COR-L47 (cell line): ENCODE measurements at regions not wholly inside any gene's neighbourhood (a gene's known extent, or its start where the extent isn't known, plus 50 kb on each side); places are given as distances from the start of the nearest gene placed in this dataset.

Experiments used
- DNase-seq: peaks from one replicate; lab custom pipeline; 2025; lab: John Stamatoyannopoulos, UW

DNA sequence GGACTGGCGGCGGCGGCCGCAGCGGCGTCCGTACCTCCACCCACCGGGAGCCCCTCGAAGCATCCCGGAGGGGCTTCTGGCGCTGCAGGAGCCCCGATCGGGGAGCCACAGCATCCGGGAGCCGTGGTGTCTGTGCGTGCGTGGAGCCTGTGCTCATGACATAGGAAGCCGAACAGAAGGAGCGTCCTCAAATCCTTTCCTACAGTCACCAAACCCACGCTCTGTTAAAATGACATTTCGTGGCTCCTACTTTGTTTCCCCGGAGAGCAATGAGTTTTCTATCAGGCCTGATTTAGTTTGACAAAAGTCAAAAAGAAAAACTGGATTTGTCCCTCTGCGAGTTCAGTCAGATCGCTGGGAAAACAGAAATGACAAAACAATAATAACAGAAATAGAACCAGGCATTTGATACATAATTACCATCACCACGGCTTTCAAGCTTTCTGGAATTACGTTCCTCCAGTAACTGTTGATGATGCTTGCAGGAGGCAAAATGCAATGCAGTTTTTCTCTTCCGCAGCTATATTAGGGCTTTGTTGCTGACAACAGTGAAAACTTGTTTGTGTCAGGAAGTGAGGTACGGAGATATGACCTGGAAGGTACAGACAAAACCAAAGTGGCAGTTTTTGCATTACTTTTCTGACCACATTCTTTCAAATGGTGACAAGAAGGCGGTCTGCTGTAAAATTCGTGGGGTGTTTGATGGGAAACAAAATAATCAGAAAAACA lies 219.3 kb upstream of the MKLN1 start:
- DNase-seq: no peak

GRCh38 chr7:131109011-131109758 lies 218.5 kb upstream of the MKLN1 start:
- no peak for DNase-seq

GRCh38 chr7:131109759-131110296 lies 217.8 kb upstream of the MKLN1 start:
- peak; percentile 56 for DNase-seq

GRCh38 chr7:131110297-131111080 lies 217.2 kb upstream of the MKLN1 start:
- DNase-seq: no peak

GRCh38 chr7:131111081-131111576 lies 216.5 kb upstream of the MKLN1 start:
- DNase-seq: peak; percentile 15

DNA sequence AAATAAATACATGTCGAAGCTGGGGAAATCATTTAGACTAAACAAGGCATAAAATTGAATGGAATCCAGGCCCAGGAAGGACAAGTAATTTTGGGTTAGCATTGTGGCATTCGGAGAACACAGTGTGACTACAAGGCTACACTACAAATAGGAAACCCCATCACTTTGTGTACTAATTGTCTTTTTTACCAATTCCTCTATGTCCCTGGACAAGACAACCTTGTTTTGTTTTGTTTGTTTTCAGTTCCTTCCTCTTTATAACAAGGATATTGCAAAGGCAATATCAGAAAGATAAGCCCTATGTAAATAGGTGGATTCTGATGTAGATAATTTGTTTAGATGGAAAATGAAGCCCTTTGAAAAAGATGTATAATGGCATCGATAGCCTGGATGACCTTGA lies 215.9 kb upstream of the MKLN1 start:
- DNase-seq: no peak

GRCh38 chr7:131112431-131112830 lies 215.2 kb upstream of the MKLN1 start:
- DNase-seq: no peak

DNA sequence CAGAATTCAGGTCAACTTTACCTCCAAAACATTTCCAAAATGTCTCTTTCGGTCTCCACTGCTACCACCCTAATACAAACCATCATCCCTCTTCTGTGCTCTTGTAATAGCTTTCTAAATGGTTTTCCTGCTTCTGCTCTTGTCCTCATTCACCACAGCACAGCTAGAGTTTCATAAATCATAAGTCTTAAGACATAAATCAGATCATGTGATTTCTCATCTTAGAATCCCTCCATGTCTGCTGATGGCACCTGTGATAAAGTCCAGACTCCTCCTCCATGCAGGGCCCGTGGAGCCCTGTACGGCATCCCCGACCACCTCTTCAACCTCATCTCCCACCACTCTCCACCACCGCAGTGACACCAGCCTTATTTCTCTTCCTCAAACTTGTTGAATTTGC lies 212.3 kb upstream of the MKLN1 start:
- DNase-seq: no peak

GRCh38 chr7:131117439-131117838 lies 210.2 kb upstream of the MKLN1 start:
- DNase-seq: no peak

GRCh38 chr7:131119381-131119780 lies 208.3 kb upstream of the MKLN1 start:
- no peak for DNase-seq

- no peak for DNase-seq
These were observed 205.3 kb upstream of the MKLN1 start for GRCh38 chr7:131122394-131122793.

DNA sequence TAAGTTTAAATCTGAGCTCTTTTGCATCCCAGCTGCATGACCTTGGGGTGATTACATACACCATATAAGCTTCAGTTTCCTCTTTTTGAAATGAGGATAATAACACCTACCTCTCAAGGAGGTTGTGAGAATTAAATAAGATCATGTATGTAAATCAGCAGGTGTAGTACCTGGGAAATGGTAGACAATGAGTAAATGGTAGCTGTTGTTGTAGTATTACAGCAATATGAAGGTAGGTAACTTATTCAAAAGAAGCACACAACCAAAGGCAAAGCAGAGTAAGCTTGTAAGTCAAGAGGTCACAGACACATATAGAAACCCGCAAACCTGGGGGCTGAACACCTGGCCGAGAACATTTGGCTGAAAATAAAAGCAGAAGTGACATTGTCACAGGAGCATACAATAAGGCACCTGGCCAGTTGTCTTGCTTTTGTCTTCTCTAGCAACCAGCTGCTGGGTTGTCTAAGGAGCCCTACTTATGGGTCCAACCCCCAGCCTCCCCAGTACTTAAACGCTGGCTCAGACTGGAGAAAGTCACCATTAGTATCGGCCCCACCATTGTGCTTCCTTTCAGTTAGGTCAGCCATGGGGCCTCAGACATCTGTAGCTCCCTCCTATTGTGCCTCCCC lies 203.6 kb upstream of the MKLN1 start:
- DNase-seq: peak; percentile 42

DNA sequence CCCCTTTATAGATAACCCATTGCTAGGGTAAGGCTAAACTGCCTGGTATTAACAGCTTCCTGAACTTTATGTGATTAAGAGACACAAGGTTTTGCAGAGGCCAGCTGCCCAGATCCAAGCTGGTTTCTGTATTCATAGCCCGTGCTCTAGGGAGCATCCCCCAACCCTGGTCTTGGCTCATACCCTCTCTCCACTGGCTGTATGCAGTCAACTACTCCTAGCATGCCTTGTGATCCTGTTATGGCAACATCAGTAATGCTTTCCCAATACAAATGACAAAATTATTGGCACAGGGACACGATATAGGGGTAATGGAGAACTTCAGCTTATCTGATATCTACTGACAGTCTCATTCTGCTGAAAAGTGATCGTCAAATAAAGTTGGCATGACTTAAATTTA lies 202.8 kb upstream of the MKLN1 start:
- DNase-seq: no peak

GRCh38 chr7:131130324-131130723 lies 197.4 kb upstream of the MKLN1 start:
- DNase-seq: no peak

- DNase-seq: no peak
These were observed 196.5 kb upstream of the MKLN1 start for GRCh38 chr7:131131012-131131745.

DNA sequence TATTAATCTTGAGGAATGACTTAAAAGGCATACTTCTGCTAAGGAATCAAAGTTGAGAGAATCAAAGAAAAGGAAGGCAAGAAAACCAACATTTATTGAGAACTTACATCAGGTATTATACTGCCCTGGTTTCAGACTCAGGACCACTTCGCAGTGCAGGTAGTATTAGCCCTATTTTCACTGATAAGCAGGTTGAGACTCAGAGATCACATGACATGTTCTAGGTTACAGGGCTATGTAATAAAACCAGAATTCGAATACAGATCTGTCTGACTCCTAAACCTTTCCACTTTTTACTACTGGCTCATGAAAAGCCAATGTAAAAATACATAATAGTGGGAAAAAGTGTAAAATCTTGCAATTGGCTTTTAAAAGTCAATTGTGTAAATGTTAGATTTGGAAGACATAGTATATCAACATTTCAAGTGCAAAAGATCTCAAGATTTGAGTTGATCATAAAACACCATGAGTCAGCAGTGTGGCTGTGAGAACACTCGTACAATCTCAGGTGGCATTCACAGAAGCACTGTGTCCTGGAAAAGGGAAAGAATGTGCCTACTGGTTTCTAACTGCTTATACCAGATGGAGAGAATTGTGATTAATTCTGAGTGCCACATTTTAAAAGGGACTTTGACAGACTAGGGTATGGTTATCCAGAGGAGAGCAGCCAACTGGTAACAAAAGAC lies 195.8 kb upstream of the MKLN1 start:
- DNase-seq: no peak

- DNase-seq: no peak
These were observed 188.2 kb upstream of the MKLN1 start for GRCh38 chr7:131139462-131139861.

- DNase-seq: no peak
These were observed 186.2 kb upstream of the MKLN1 start for GRCh38 chr7:131141443-131141967.

DNA sequence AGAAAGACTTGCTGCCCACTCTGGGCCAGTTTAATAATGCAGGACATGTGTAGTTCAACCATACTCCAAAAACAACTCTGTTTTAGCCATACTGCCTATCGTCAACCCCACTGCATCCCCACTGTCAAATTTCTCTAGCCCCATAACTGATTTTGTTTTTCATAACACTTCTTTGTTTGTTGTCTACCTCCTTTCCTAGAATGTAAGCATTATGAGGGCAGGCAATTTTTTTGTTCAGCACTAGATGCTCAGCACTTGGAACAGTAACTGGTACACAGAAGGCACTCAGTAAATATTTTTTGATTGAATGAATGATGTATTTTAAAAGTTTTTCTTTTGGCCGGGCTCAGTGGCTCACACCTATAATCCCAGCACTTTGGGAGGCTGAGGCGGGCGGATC lies 183.8 kb upstream of the MKLN1 start:
- no peak for DNase-seq

DNA sequence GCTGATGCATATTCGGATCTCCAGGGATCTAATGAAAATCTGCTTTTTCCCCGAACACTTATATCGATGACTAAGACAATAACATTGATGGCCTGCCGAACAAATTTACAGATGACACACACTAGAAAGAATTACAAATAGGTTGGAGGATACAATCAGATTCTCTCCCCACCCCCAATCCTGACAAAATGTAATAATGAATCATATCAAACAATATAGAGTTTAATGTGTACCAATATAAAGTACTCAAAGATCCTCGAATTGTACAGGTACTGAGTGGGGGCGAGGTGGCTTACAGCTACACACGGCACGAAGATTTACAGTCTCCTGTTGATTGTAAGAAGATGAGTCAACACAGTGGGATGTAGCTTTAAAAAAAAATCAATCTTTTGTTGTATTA lies 182.7 kb upstream of the MKLN1 start:
- DNase-seq: no peak
